GM21526 (cell line): ENCODE measurements at regions not wholly inside any gene's neighbourhood (a gene's known extent, or its start where the extent isn't known, plus 50 kb on each side); places are given as distances from the start of the nearest gene placed in this dataset.
"Not testable (repeated sequence)": the region's sequence is repeated elsewhere in the genome, so short reads cannot be mapped to it uniquely, and the experiment has no call there.

Experiments
- ATAC-seq: cut with Tn5 transposase; IDR thresholded peaks from one replicate; pipeline ENCODE4 v1.9.1; 2021; ENCODE audit warnings: moderate library complexity; ENCODE audit not compliant: unreplicated experiment, low FRiP score

DNA sequence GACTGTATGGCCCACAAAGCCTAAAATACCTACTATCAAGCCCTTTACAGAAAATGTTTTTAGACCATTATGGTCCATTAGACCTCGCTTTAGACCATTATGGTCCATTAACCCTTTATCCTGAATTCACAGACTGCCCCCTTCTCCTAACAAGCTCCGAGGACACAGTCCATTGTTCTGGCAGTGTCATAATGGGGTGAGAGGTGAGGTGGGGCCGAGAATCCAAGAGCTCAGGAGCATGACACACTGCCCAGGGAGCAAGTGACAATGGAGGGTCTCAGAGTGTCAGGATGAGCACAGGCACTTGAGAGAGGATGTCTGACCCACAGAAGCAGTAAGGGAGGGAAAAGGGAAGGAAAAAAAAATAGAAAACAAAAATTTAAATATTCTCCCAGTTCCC is 212.4 kb upstream of the NT5E start:
- ATAC-seq, result no peak

DNA sequence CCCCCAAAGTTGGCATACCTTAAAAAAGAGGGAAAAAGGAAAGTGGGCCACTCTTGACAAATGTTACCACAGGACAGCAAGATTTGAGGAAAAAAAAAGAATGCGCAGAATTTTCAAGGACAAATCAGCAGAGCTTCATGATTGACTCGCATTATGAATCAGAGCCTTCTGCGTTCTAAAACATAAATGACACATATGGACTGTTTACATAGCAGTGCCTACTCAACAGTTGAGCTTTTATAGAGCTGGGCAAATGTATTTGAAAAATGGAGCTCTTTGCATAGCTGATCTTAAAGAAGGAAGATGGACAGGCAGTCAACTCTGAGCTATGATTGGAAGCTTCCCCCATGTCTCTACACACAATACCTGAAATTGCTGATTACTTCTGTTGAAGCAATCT is 213.2 kb upstream of the NT5E start:
- ATAC-seq, result no peak

DNA sequence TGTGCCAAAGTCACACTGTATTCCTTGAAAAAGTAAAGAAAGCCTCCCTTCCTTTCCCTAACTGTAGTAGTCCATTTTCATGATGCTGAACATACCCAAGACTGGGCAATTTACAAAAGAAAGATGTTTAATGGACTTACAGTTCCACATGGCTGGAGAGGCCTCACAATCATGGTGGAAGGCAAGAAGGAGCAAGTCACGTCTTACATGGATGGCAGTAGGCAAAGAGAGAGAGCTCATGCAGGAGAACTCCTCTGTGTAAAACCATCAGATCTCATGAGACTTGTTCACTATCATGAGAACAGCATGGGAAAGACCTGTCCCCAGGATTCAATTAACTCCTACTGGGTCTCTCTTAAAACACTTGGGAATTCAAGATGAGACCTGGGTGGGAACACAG is 222.5 kb upstream of the NT5E start:
- ATAC-seq, result not testable (repeated sequence)

DNA sequence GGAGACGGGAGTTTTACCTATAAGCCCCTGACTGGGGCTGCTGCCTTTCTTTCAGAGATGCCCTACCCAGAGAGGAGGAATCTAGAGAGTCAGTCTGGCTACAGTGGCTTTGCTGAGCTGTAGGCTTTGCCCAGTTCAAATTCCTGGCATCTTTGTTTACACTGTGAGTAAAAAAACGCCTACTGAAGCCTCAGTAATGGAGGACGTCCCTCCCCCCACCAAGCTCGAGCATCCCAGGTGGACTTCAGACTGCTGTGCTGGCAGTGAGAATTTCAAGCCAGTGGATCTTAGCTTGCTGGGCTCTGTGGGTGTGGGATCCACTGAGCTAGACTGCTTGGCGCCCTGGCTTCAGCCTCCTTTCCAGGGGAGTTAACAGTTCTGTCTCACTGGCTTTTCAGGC is 237.1 kb upstream of the NT5E start:
- not testable (repeated sequence) for ATAC-seq

DNA sequence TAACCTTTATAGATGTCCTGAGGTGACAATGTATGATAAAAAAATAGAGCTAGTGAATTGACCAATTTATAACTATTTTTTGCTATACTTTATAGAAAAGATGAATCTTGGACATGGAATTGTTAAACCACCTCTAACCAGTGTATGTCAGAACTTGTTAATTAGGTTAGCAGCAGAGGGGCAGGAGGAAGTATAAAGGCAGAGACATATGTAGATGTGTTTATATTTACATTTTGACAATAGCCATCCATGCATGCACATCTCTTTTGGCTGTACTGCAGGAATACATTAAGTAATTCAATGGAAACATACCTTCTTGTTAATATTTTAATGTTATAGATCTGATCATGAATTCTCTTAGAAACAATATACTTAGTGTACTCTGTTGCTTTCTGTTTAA is 254.6 kb upstream of the NT5E start:
- no peak for ATAC-seq

DNA sequence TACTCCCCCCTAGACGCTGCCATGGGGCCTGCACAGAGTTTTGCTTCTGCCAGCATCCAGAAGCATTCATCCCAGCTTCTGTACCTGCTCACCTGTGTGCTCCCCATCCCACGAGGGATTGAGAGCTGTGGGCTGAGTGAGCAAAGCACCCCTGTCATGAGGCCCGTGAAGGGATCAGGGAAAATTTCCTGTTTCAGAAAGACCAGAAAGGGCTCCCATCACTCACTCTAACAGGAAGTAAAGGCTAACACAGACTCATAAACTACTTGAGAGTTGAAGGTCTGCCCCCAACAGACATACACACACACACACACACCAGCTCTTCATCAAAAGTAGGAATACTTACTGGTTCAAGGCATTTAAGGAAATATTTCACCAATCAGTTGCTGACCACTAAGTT is 256.5 kb upstream of the NT5E start:
- ATAC-seq, result no peak

DNA sequence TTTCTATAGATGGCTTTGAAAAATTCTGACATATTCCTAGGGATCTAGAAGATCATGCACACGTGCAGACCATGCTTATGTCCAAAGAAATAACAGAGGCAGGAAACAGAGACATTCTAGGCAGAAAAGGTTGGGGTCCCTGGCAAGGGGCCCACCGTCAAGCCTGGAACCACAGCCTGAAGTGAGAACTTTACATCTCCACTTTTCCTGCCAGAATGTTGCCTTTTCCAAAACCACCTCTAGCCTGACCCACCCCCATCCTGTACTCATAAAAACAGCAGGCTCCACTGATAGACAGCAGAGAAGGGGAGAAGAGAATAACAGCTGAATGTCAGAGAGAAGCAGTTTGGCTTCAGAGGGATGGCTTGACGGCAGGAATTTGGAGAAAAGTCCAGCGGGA is 257.3 kb upstream of the NT5E start:
- ATAC-seq, result no peak

DNA sequence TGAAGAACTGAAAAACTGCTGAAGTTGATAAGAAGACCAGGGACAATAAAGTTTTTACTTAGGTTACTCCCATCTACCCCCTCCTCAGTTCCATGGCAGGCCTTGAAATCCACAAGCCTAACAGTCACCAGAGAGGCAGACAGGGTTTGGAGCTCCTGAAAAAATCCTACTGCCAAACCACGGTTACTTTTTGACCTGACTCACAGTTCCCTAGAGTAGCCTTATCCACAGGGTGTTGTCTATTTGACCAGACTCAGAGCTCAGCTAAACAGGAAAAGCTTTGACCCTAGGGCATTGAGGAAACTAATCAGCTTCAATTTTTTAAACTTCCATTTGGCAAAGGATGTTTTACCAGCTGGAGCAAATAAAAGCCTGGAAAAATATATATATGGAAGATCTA is 257.7 kb upstream of the NT5E start:
- ATAC-seq, result no peak

DNA sequence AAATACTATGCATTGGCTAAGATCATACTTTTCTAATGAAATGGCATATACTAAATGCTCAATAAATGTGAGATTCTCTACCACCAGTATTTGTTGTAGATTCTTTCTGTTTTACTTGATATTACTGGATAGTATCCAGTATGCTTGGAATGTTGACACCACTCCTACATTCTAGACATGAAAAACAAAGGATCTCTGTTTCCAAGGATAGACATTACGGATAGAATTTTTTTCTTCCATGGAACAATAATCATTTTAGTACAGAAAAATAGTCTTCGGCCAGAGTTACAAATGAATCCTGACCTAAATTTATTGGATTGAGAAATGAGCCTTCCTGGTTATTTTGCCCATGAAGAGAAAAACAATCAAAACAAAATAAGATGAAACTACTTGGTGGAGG is 258.2 kb upstream of the NT5E start:
- no peak for ATAC-seq

DNA sequence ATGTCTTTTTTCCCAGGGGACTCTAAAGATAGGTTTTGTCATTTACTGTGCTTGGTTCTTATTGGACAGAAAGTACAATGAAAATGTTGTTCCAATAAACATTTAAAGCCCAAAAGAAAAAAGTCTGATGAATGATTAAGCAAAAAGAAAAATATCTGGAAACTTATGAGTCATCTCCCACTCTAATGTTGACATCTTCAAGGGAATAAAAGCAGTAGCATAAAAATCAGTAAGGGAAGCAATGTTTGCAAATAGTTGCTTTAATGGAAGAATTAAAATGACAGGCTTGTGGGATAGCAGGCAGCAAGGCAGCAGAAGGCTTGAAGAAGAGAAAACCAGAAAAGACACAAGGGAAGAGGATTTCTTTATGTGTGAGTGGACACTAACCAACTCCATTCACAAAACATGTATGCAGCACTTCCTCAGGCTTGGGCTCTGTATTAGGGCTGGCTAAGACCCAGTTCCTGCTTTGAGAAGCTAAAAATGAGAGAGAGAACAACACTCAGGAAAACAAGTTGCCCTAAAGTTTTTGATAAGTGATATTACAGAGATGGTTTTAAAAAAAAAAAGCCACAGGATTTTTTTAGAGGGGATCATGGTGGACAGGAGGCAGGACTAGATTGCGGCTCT is 263.2 kb upstream of the NT5E start:
- no peak for ATAC-seq

DNA sequence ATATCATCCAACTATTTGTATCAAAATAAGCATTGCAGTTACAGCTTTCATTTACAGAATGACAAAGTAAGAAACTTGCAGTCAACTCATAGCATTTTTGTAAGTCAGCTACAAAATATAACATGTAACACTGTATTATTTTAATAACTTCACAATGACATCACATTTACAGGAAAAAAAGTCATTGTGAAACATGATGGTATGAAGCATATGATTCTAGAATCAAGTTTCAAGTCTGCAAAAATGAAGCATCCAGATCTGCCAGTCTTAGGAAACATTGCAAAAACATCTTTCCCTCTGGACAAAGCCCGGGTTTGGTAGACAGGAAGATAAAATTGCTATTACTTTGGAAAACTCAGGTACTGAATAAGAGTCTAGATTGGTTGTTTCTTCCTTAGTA is 263.9 kb upstream of the NT5E start:
- no peak for ATAC-seq

DNA sequence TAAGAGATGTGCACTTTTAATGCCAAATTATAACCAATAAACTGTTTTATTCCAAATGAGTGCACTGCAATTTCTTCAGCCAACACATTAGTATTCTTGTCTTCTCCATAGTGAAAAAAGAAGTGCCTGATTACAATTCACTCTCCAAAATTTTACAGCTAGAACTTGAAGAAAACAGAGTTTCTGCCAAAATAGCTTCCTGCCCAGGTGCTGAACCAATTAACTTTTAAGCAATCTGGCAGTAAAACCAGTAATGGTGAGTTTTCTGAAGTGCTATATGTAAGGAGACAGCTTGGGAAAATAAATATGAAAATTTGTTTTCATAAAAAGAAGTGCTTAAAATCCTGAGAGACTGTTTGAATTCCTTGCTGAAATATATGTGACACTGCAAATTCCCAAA is 266.0 kb upstream of the NT5E start:
- no peak for ATAC-seq

DNA sequence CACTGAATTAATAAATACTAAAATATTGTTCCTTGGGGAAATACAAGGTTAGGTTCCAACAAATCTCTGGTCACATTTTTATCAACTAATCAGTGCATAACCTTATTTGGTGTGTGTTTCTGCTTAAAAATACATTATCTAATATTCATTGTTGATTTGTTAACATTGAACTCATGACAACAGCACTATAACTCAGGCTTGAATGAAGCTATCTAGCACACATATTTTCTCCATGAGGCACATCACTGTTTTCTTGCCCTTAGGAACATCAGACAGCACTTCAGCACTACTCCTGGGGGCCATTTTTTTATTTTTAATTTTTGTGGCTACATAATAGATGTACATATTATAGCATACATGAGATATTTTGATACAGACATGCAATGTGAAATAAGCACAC is 277.2 kb upstream of the NT5E start:
- ATAC-seq, result no peak

DNA sequence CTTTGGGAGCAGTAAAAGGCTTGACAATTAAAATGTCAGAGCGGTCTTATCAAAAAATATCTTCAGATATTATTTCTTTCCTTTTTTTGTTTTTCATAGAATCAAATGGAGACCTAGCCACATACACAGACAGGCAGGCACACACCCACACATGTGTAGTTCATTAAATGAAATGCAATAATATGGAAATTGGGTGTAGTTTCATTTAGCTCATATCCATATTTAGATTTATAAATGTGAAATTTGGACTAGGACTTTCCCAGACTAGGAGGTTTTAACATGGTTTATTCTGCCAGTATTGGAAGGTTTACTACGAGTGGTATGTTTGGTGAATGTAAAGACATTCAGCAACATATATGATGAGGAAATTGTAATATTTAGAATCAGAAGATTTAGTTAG is 277.7 kb upstream of the NT5E start:
- no peak for ATAC-seq

DNA sequence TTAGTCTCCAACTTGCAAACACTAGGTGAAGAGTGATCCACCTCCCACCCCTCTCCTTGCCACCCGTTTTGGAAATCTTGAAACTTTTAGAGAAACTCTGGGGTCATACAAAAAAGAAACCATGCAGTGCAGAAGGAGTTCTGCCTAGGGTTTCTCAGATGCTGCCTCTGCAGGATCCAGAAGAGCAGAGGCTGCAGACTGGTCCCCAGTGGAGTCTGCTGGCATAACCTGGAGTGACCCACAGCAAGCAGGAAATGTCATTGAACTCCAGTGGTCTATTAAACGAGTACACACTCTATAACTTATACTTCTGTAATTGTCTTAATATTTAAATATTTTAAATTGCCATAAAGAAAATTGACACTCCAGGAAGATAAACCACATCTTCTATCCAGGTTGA is 280.7 kb upstream of the NT5E start:
- ATAC-seq, result no peak

DNA sequence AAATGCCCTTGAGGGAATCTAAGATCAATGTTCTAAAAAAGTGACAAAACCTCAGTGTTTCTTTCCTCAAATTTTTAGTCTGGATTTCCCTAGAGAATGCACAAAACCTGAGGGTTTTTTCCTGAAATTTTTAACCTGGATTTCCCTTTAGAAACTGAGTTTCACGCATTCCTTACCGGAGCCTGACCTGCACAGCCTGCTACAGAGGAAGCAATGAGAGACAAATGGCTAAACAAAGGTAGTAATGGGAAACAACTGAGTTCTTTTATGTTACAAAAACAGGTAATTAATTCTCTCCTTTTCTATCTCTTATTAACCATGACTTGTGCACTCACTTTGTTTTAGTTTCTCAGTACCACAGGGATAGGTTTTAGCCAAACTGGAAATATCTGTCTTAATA is 281.7 kb upstream of the NT5E start:
- no peak for ATAC-seq

DNA sequence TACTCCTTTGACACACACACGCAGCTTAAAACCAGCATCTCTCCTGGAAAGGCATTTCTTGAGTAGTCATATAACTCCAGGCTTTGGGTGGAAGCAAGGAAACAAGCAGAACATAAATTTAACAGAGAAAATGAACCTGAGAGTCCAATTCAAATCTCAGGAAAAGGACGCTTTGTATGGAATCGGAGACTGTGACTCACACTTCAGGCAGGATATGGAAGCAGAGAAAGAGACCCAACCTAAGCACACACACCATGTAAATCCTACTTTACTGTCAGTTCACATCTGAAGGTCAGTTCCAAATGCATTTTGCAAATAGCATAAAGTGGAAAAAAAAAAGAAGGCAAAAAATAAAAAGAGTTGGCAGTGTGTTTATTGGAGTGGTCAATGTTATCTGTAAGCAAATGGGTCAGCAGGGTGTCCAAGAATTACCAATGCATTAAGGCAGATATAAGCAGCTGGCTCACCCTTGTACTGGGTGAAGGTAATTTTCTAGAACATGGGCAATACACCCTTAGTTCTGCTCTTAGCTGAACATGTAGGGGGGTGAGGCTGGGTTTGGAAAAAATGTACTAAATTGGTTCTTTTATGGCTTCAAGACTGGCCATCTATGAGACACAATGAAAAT is 283.7 kb upstream of the NT5E start:
- no peak for ATAC-seq

DNA sequence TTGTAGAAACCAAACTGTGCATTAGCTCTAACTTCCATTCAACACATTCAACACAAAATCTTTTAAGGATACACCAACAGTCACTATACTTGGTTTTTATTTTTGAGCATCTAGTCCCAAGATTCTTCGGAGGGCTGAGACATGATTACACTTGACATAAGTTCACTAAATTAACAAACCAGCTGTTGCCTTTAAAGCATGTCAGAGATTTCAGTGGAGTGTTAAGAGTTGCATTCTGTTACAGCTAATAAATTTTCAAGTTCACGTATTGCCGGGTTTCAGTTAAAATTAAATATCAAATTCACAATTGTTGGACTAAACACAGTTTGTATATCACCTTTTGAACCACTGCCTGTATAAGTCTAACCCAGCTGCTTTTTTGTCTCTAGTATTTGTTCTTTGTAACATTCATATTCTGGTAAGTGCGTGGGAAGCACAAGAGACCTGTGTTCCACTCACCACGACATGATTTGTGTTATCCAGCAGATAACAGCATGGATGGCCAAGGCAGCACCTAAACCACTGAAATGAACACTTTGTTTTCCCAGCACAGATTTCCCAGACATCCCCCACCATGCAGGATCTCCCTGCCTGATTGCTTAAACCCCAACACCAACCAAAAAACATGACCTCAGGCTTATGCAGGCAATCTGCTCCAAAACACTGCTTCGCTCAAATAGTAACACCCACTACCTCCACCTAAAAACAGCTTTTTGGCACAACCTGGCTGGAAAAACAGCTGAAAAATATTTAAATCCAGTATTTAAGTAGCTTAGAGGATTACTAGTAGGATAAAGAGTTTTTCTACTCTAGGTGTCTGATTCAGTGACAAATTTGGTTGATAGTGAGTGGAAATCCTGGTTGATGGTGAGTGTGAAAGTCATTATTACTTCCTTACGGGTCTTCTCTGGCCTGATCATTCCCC is 286.5 kb upstream of the NT5E start:
- ATAC-seq, result no peak

DNA sequence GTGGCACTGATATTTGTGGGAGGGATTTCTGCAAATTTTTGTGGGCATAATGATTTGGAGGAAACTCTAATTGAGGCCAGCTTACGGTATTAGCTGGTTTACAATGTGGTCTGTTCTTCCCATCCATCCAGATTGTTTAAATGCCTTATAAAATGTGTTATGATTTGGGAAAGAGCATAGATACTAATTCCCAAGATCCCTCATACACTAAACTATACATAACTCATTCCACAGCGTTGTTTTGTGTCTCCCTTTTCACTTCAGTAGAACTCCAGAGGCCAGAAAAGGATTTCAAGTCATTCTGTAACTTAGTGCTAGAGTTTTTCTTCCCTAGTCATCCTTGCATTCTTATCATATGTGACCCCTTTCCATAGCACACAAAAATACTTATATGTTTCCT is 292.6 kb upstream of the NT5E start:
- ATAC-seq, result no peak

DNA sequence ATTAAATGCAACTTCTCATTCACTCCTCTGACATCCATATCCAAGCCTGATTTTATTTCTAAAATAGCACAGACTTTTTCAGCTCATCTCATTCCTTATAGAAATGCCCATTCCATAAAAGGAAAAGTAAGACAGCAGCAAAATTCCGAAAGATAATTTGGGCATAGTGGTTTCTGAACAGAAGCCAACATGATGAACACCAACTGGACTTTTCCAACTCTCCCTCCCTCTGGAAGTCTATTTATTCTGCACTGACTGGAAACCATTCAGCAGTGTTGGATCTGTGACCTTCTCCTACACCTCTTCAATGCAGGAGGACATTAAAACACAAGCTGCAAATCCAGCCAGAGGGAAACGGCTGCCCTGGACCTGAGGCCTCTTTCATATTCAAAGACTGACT is 306.2 kb upstream of the NT5E start:
- ATAC-seq, result no peak

DNA sequence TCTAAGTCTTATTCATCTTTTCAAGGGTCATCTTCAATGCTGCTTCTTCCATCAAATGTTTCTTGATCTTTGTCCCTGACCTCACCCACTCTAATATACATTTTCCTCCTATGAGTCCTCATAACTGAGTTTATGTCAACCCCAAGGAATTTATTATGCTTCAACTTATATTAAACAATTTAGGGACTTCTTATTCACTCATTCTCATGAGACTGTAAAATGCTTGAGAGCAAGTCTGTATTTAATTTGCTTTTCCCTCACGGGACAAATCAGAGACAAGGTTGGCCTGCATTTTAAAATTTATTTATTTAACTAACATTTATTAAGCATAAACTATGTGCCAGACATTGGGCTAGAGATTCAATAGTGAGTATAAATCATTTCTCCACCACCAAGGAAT is 312.0 kb upstream of the NT5E start:
- no peak for ATAC-seq

DNA sequence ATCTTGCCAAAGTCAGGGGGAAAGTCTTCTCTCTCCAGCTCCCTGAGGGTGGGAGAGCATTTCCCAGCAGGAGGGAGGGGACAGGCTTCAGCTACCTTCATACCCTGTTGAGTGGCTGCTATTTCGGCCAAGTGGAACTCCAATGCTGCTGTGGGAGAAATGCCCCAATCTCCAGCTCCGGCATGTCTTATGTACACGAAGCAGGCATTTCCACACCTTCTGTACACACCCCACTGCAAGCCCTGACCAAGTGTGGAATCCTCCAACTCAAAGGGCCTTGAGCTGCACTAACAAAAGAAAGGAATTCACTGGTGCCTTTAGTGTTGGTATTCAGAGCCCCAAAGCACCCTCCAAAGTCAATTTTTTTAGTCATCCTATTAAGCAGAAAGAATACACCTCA is 313.6 kb upstream of the NT5E start:
- no peak for ATAC-seq
